ENCODE measurements at regions not wholly inside any gene's neighbourhood (a gene's known extent, or its start where the extent isn't known, plus 50 kb on each side); places are given as distances from the start of the nearest gene placed in this dataset.

GRCh38 chr13:84933797-84934196 is 865.4 kb downstream of the SLITRK6 start:
- DNase-seq = no peak

DNA sequence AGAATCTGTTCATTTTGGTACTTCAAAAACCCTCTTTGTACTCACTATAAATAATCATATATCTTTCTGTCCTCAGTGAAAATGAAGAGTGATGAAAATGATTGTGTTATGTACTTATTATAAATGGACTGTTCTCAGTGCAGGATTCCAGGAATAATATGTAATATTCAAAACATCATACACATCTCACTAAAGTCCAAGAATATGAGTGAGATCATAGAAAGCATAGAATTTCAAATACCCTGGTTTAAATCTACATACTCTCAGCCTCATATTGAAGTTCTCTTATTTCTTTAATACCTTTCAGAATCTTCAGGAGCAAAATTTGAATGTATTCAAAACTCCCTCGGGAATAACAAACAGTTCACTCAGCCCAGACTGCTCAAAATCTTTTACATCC is 868.0 kb downstream of the SLITRK6 start:
- no peak for DNase-seq

DNA sequence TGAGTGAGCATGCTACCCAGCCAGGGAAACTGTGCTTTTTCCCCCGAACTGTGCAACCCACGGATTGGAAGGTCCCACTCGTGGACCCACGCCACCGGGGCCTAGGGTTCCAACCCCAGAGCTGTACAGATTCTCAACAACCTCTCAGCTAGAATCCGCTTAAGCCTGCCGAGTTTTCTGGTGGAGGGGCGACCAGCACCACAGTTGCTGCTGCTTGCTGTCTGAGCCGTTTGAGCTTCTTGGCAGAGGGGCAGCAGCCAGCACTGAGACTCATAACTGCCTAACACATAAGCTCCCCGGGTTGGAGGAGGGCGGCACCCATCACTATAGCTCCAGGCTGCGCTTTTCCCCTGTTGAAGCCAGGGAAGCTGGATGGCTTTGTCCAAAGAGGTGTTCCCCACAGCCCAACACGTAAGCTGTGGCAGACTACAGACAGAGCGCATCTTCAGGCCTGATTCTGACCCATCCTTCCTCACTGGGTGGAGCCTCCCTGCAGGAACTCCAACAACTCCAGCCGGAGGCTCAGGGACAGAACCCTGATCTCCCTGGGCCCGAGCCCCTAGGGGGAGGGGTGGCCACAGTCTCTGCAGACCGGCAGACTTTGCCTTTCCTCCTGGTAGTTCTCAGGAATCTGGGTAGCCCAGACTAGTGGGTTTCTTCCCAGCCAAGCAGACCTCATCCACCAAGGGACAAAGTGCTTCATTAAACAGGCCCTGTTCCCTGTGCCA is 871.6 kb downstream of the SLITRK6 start:
- DNase-seq = no peak

- no peak for DNase-seq
These were observed 873.8 kb downstream of the SLITRK6 start for GRCh38 chr13:84925443-84925842.

- no peak for DNase-seq
These were observed 875.4 kb downstream of the SLITRK6 start for GRCh38 chr13:84923831-84924230.

GRCh38 chr13:84917252-84917878 is 881.9 kb downstream of the SLITRK6 start:
- no peak for DNase-seq

DNA sequence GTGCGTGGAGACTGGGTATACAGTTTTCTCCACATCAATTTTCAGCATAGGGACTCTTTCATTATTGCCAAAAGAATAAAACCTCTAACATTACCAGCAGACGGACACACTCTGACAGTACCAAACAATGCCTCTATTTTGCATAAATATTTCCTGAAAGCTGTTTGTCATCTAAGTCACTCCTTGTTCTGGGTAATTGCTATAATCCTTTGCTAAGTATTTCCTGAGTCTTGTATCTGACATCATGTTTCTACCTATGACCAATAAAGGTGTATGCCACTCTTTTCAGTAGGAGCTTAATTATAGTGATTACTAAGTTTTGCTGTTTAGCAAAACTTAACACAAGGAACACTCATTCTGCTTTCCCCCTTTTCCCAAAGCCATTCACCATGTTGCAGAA is 886.5 kb downstream of the SLITRK6 start:
- DNase-seq = no peak

GRCh38 chr13:84910423-84910822 is 888.8 kb downstream of the SLITRK6 start:
- DNase-seq = no peak

DNA sequence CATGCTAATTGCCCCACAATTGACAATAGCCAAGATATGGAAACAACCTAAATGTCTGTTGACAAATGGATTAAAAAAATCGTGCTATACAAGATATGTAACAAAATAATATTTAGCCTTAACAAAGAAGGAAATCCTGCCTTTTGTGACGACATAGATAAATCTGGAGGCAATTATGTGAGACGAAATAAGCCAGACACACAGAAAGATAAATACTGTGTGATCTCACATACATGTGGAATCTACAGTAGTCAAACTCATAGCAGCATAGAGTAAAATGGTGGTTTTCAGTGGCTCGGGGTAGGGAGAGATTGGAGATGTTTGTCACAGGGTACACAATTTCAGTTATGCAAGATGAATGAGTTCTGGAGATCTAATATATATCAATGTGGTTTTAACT is 895.8 kb downstream of the SLITRK6 start:
- DNase-seq = no peak

DNA sequence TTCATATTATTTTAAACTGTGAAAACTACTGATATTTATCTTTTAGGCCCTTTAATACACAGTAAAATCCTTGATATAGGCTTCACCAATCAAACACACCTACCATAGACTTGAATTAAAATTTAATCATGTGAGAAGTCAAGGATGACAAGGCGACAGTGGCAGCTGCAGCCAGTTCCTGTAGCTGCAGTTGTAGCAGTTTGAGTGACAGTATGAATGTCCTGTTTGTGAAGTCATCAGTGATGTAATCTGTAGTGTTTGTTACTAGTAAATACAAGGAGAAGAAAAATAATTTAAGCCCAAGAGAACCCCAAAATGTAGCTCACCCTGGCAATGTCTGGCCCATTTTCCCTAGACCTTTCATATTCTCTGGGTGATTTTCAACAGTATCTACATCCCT is 897.0 kb downstream of the SLITRK6 start:
- DNase-seq = no peak

GRCh38 chr13:84896128-84896527 is 903.1 kb downstream of the SLITRK6 start:
- DNase-seq = no peak

DNA sequence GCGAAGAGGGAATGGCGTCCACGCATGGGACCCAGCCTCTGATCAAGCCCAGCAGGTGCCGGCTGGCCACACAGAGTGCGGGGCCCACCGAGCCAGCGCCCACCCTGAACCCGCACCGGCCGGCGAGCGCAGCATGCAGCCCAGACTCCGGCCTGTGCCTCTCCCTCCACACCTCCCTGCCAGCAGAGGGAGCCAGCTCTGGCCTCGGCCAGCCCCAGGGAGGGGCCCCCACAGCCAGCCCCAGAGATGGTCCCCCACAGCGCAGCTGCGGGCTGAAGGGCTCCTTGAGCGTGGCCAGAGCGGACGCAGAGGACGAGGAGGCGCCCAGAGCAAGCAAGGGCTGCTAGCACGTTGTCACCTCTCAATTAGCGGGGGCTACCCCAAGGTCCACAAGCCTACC is 904.5 kb downstream of the SLITRK6 start:
- no peak for DNase-seq

DNA sequence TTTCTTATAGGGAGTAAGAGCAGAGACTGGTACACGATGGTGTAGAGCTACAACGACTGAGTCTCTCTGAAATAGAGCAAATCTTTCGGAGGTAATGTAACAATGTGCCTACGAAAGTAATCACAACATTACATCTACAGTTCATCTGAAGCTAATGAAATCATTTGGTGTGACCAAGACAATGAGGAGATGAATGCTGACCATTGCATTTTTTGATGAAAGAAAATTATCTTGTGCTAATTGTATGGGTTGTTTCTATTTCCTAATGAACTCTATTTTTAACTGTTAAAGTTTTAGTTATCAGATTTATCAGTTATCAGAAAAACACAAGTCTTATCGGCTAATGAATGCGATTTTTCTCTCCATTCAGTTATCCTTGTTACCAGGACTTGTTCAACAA is 913.4 kb downstream of the SLITRK6 start:
- DNase-seq = no peak

- DNase-seq = no peak
These were observed 925.3 kb downstream of the SLITRK6 start for GRCh38 chr13:84873951-84874350.

DNA sequence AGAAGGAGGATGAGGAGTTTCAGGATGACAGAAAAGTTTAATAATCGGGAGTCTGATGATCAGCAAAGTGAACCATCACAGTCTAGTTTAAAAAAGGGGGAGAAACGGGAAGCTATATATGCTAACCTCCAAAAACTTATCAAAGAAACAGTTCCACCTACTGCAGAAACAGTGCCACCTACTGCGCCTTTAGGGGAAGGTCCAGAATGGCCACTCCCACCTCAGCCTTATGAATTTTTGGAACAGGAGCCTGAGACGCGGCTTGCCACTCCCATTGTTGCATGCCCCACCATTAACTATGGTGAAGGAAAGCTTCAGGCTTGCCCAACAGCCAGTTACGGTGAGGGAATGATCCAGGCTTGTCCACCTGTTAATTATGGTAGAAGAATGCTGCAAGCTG is 929.0 kb downstream of the SLITRK6 start:
- no peak for DNase-seq

GRCh38 chr13:84867246-84867645 is 932.0 kb downstream of the SLITRK6 start:
- no peak for DNase-seq

GRCh38 chr13:84865783-84866221 is 933.4 kb downstream of the SLITRK6 start:
- no peak for DNase-seq

- no peak for DNase-seq
These were observed 934.9 kb downstream of the SLITRK6 start for GRCh38 chr13:84864341-84864740.

GRCh38 chr13:84847107-84847506 is 952.1 kb downstream of the SLITRK6 start:
- DNase-seq = no peak

DNA sequence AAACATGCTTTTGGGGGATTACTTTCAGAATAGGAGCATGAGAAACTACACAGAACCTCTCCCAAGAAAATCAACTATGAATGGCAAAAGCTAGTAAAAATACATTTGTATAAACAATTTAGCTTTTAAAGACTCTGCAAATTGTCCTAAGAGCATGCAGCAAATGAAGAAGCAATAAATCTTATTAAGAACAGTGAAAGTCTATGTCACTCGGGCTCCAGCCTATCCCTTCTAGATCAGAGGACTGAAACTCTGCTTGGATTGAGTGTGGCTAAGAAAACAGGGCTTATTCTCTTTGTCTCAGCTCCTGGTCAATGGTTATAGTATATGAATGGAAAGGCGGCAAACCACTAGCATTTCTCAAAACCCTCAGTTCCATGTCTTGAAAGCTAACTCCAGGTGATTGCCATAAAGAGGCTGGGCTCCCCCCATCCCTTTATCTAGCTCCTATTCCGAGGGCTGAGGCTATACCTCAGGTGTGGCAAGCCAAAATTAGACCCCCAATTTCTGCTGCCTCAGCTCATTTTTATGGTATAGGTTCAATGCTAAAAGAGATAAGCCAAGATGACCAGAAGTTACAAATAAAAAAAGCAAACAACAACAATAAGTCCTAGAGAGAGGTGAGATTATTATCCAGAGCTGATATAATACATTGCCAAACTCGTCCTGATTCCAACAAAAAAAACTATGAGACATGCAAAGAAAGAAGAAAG is 953.2 kb downstream of the SLITRK6 start:
- no peak for DNase-seq

DNA sequence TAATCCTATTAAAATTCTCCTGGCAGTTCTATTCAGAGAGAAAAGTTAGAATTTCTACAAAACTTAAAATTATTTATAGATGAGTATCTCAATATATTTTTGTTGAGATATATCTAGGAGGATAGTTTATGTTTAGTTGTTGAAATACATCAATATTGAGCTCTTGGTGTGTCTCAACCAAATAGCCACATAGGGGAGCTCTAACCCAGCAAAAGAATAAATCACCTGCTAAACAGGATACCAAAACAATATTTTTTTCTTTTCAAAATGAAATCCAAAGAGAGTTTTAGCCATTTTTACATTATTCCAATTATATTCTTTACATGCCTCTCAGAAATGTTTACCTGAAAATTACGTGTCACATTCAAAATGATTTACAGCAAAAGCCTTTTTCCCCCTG is 954.7 kb downstream of the SLITRK6 start:
- no peak for DNase-seq

- DNase-seq = no peak
These were observed 955.9 kb downstream of the SLITRK6 start for GRCh38 chr13:84843368-84843767.

DNA sequence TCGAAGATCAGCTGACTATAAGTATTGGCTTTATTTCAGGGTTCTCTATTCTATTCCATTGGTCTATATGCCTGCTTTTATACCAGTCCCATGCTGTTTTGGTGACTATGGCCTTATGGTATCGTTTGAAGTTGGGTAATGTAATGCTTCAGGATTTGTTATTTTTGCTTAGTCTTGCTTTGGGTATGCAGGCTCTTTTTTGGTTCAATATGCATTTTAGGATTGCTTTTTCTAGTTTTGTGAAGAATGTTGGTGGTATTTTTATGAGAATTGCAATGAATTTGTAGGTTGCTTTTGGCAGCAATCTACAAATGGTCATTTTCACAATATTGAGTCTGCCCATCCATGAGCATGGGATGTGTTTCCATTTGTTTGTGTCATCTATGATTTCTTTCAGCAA is 951.9 kb upstream of the SLITRK1 start:
- no peak for DNase-seq
